SU-DHL-6 (cell line): ENCODE measurements at regions not wholly inside any gene's neighbourhood (a gene's known extent, or its start where the extent isn't known, plus 50 kb on each side); places are given as distances from the start of the nearest gene placed in this dataset.

Experiments used
- H2AFZ ChIP-seq: fragments of 200-600 bp; sonication (generic); 2 replicates; pipeline ENCODE4 v1.6.1; 2014; ENCODE audit warnings: low read depth, mild to moderate bottlenecking, moderate library complexity, mixed read lengths, antibody characterized with exemption, low read length; ENCODE audit not compliant: severe bottlenecking
- H3F3A ChIP-seq: fragments of 200-600 bp; shearing (Covaris generic); 2 replicates; pipeline ENCODE4 v1.6.0; 2016; ENCODE audit warnings: antibody characterized with exemption, mild to moderate bottlenecking; ENCODE audit not compliant: insufficient read depth
- H3K27ac ChIP-seq: fragments of 200-600 bp; sonication (generic); 2 replicates; pipeline ENCODE4 v1.5.1; 2016; ENCODE audit warnings: low read depth, mild to moderate bottlenecking, low read length, moderate library complexity, mixed read lengths
- H3K27me3 ChIP-seq: fragments of 200-600 bp; sonication (generic), shearing (Covaris generic); 2 replicates; pipeline ENCODE4 v1.6.0; 2014; ENCODE audit warnings: mild to moderate bottlenecking, low read length
- H3K36me3 ChIP-seq: fragments of 200-600 bp; sonication (generic); 2 replicates; pipeline ENCODE4 v1.6.1; 2014; ENCODE audit warnings: mild to moderate bottlenecking, low read length, mixed read lengths
- H3K4me2 ChIP-seq: fragments of 300-600, 200-600 bp; shearing (Covaris generic), sonication (generic); 2 replicates; pipeline ENCODE4 v1.6.0; 2014; ENCODE audit warnings: low read length, low read depth, mild to moderate bottlenecking; ENCODE audit not compliant: poor library complexity, severe bottlenecking
- H3K4me3 ChIP-seq: fragments of 200-600 bp; sonication (generic); 2 replicates; pipeline ENCODE4 v1.5.1; 2014; ENCODE audit warnings: antibody characterized with exemption, low read length, mild to moderate bottlenecking, mixed read lengths; ENCODE audit not compliant: insufficient read depth, poor library complexity, severe bottlenecking
- H3K79me2 ChIP-seq: fragments of 200-600 bp; sonication (generic); 2 replicates; pipeline ENCODE4 v1.6.1; 2014; ENCODE audit warnings: mild to moderate bottlenecking, low read length, moderate library complexity; ENCODE audit not compliant: insufficient read depth
- H3K9ac ChIP-seq: fragments of 200-600 bp; sonication (generic); 2 replicates; pipeline ENCODE4 v1.7.0; 2014; ENCODE audit warnings: mild to moderate bottlenecking, low read length
- H3K9me2 ChIP-seq: fragments of 200-600 bp; sonication (generic); replicated peaks from 2 replicates; pipeline ENCODE4 v1.6.1; 2014; ENCODE audit warnings: low read length; ENCODE audit not compliant: insufficient read depth
- H3K9me3 ChIP-seq: fragments of 200-600 bp; sonication (generic); 2 replicates; pipeline ENCODE4 v1.6.1; 2014; ENCODE audit warnings: low read length, mixed read lengths; ENCODE audit not compliant: insufficient read depth
- H4K20me1 ChIP-seq: fragments of 200-600 bp; sonication (generic); 2 replicates; pipeline ENCODE4 v1.6.1; 2014; ENCODE audit warnings: low read depth, mild to moderate bottlenecking, antibody characterized with exemption, low read length, moderate library complexity, mixed read lengths
- EZH2phosphoT487 ChIP-seq: fragments of 200-600 bp; sonication (generic), shearing (Covaris generic); conservative IDR thresholded peaks from 2 replicates; pipeline ENCODE4 v1.6.1; 2018; ENCODE audit warnings: mild to moderate bottlenecking, antibody characterized with exemption, low read length, moderate library complexity, mixed read lengths
- TF ChIP-seq, protein P1 (sequence below): fragments of 200-600 bp; sonication (generic); IDR thresholded peaks from one replicate; pipeline ENCODE4 v1.5.1; 2017; ENCODE audit warnings: antibody characterized with exemption, mild to moderate bottlenecking, low read length, moderate library complexity; ENCODE audit not compliant: insufficient read depth, poor library complexity, severe bottlenecking

- no peak for TF ChIP-seq EZH2phosphoT487
- TF ChIP-seq, protein P1, sequence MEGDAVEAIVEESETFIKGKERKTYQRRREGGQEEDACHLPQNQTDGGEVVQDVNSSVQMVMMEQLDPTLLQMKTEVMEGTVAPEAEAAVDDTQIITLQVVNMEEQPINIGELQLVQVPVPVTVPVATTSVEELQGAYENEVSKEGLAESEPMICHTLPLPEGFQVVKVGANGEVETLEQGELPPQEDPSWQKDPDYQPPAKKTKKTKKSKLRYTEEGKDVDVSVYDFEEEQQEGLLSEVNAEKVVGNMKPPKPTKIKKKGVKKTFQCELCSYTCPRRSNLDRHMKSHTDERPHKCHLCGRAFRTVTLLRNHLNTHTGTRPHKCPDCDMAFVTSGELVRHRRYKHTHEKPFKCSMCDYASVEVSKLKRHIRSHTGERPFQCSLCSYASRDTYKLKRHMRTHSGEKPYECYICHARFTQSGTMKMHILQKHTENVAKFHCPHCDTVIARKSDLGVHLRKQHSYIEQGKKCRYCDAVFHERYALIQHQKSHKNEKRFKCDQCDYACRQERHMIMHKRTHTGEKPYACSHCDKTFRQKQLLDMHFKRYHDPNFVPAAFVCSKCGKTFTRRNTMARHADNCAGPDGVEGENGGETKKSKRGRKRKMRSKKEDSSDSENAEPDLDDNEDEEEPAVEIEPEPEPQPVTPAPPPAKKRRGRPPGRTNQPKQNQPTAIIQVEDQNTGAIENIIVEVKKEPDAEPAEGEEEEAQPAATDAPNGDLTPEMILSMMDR: no peak
- Histone ChIP-seq H3K27me3 (no peaks in the 10 kb centered on the region), H3F3A (no peaks in the 10 kb centered on the region), H3K4me2 (no peak overlapping the region), H4K20me1 (no peaks in the 10 kb centered on the region), H3K36me3 (no peaks in the 10 kb centered on the region), H3K4me3 (no peak overlapping the region), H3K79me2 (no peaks in the 10 kb centered on the region), H2AFZ (no peak overlapping the region), H3K9ac (no peak overlapping the region), H3K9me3 (no peaks in the 10 kb centered on the region), H3K9me2 (no peaks in the 10 kb centered on the region), H3K27ac (no peak overlapping the region)
These were observed 209.6 kb upstream of the CHST9 start for GRCh38 chr18:27394687-27395086.

- Histone ChIP-seq H3K79me2 (no peaks in the 10 kb centered on the region), H4K20me1 (no peaks in the 10 kb centered on the region), H3K9me2 (no peaks in the 10 kb centered on the region), H3K4me3 (no peak overlapping the region), H2AFZ (no peak overlapping the region), H3K27ac (no peak overlapping the region), H3K9me3 (no peaks in the 10 kb centered on the region), H3K27me3 (no peaks in the 10 kb centered on the region), H3K4me2 (no peak overlapping the region), H3K36me3 (no peaks in the 10 kb centered on the region), H3F3A (no peaks in the 10 kb centered on the region), H3K9ac (no peak overlapping the region)
- no peak for TF ChIP-seq EZH2phosphoT487
- TF ChIP-seq, protein P1: no peak
These were observed 197.6 kb upstream of the CHST9 start for GRCh38 chr18:27382567-27383216.

GRCh38 chr18:27378431-27379095 lies 193.5 kb upstream of the CHST9 start:
- H3K9me2 ChIP-seq: no peaks in the 10 kb centered on the region
- H3K9ac ChIP-seq: no peak overlapping the region
- no peak overlapping the region for H3K4me3 ChIP-seq
- H4K20me1 ChIP-seq: no peaks in the 10 kb centered on the region
- no peaks in the 10 kb centered on the region for H3K27me3 ChIP-seq
- H3K79me2 ChIP-seq: no peaks in the 10 kb centered on the region
- H3K27ac ChIP-seq: no peak overlapping the region
- TF ChIP-seq, protein P1: no peak
- no peak for TF ChIP-seq EZH2phosphoT487
- H3F3A ChIP-seq: no peaks in the 10 kb centered on the region
- no peak overlapping the region for H2AFZ ChIP-seq
- H3K4me2 ChIP-seq: no peak overlapping the region
- no peaks in the 10 kb centered on the region for H3K36me3 ChIP-seq
- H3K9me3 ChIP-seq: no peaks in the 10 kb centered on the region
